ENCODE measurements at regions not wholly inside any gene's neighbourhood (a gene's known extent, or its start where the extent isn't known, plus 50 kb on each side); places are given as distances from the start of the nearest gene placed in this dataset.

GRCh38 chr1:8083739-8084484 is 57.8 kb upstream of the ERRFI1 start:
- TF ChIP-seq CTCF (IDR thresholded peaks at IDR 0.05) (no peak), POLR2A (IDR thresholded peaks at IDR 0.05) (no peak)
